T-helper 2 cell treated with Interferon-gamma antibody and Interleukin-4, amounts not matched to agents 5 μg/mL and 100 μg/mL, for 36 hours (primary cell): ENCODE measurements at regions not wholly inside any gene's neighbourhood (a gene's known extent, or its start where the extent isn't known, plus 50 kb on each side); places are given as distances from the start of the nearest gene placed in this dataset.

ENCODE experiments used
- DNase-seq: peaks from one replicate; pipeline ENCODE4 v3.0.0; 2021; ENCODE audit warnings: low spot score
- H3K27ac Mint-ChIP-seq: one replicate; pipeline ENCODE4 v1.8.0; 2021; ENCODE audit warnings: mild to moderate bottlenecking, mixed read lengths
- H3K27me3 Mint-ChIP-seq: one replicate; pipeline ENCODE4 v1.8.0; 2021; ENCODE audit warnings: low read depth, mixed read lengths
- H3K36me3 Mint-ChIP-seq: one replicate; pipeline ENCODE4 v1.8.0; 2021; ENCODE audit warnings: low read depth, mixed read lengths
- H3K4me1 Mint-ChIP-seq: one replicate; pipeline ENCODE4 v1.8.0; 2021; ENCODE audit warnings: low read depth, mixed read lengths
- H3K4me3 Mint-ChIP-seq: one replicate; pipeline ENCODE4 v1.8.0; 2022; ENCODE audit warnings: mild to moderate bottlenecking, moderate library complexity, mixed read lengths
- H3K9me3 Mint-ChIP-seq: one replicate; pipeline ENCODE4 v1.8.0; 2021; ENCODE audit warnings: mixed read lengths

- no peak overlapping the region for H3K27ac Mint-ChIP-seq
- no peaks in the 10 kb centered on the region for H3K9me3 Mint-ChIP-seq
- no peak overlapping the region for H3K4me3 Mint-ChIP-seq
- peak; percentile 7 for DNase-seq
- peaks cover 16% of the 10 kb centered on the region for H3K4me1 Mint-ChIP-seq
- H3K27me3 Mint-ChIP-seq: peaks cover 30% of the 10 kb centered on the region
- no peaks in the 10 kb centered on the region for H3K36me3 Mint-ChIP-seq
Measured at GRCh38 chr5:86917117-86917579, 299.4 kb downstream of the COX7C start.

GRCh38 chr5:86918246-86918645 lies 300.5 kb downstream of the COX7C start:
- H3K9me3 Mint-ChIP-seq: no peaks in the 10 kb centered on the region
- H3K4me3 Mint-ChIP-seq: no peak overlapping the region
- DNase-seq: peak; percentile 22
- H3K27ac Mint-ChIP-seq: no peak overlapping the region
- H3K4me1 Mint-ChIP-seq: peaks cover 16% of the 10 kb centered on the region
- no peaks in the 10 kb centered on the region for H3K36me3 Mint-ChIP-seq
- H3K27me3 Mint-ChIP-seq: peaks cover 28% of the 10 kb centered on the region

- Mint-ChIP-seq H3K9me3 (no peaks in the 10 kb centered on the region), H3K27me3 (peaks cover 46% of the 10 kb centered on the region), H3K4me1 (no peaks in the 10 kb centered on the region), H3K27ac (no peak overlapping the region), H3K4me3 (no peak overlapping the region), H3K36me3 (no peaks in the 10 kb centered on the region)
- no peak for DNase-seq
Measured at GRCh38 chr5:86926033-86926432, 308.3 kb downstream of the COX7C start.

- Mint-ChIP-seq H3K27ac (no peak overlapping the region), H3K9me3 (no peaks in the 10 kb centered on the region), H3K27me3 (peaks cover 41% of the 10 kb centered on the region), H3K4me3 (no peak overlapping the region), H3K36me3 (no peaks in the 10 kb centered on the region), H3K4me1 (no peaks in the 10 kb centered on the region)
- DNase-seq: no peak
Measured at GRCh38 chr5:86929123-86929766, 311.5 kb downstream of the COX7C start.

- H3K9me3 Mint-ChIP-seq: no peaks in the 10 kb centered on the region
- H3K27ac Mint-ChIP-seq: no peak overlapping the region
- peaks cover 16% of the 10 kb centered on the region for H3K27me3 Mint-ChIP-seq
- H3K36me3 Mint-ChIP-seq: no peaks in the 10 kb centered on the region
- no peak overlapping the region for H3K4me3 Mint-ChIP-seq
- no peaks in the 10 kb centered on the region for H3K4me1 Mint-ChIP-seq
- no peak for DNase-seq
Measured at GRCh38 chr5:86951761-86952160, 315.9 kb upstream of the RASA1 start.

- Mint-ChIP-seq H3K4me3 (no peak overlapping the region), H3K4me1 (no peaks in the 10 kb centered on the region), H3K36me3 (no peaks in the 10 kb centered on the region), H3K27ac (no peak overlapping the region), H3K9me3 (no peaks in the 10 kb centered on the region), H3K27me3 (peaks cover 26% of the 10 kb centered on the region)
- DNase-seq: no peak
Measured at GRCh38 chr5:86964889-86965288, 302.8 kb upstream of the RASA1 start.

- DNase-seq: no peak
- Mint-ChIP-seq H3K4me3 (no peak overlapping the region), H3K36me3 (no peaks in the 10 kb centered on the region), H3K9me3 (no peaks in the 10 kb centered on the region), H3K27ac (no peak overlapping the region), H3K27me3 (peaks cover 42% of the 10 kb centered on the region), H3K4me1 (peaks cover 4% of the 10 kb centered on the region)
Measured at GRCh38 chr5:86968301-86968753, 299.4 kb upstream of the RASA1 start.

GRCh38 chr5:86970361-86970760 lies 297.3 kb upstream of the RASA1 start:
- DNase-seq: no peak
- Mint-ChIP-seq H3K27me3 (peaks cover 48% of the 10 kb centered on the region), H3K36me3 (no peaks in the 10 kb centered on the region), H3K9me3 (no peaks in the 10 kb centered on the region), H3K4me1 (peaks cover 4% of the 10 kb centered on the region), H3K27ac (no peak overlapping the region), H3K4me3 (no peak overlapping the region)

- H3K9me3 Mint-ChIP-seq: no peaks in the 10 kb centered on the region
- H3K27ac Mint-ChIP-seq: no peak overlapping the region
- peaks cover 48% of the 10 kb centered on the region for H3K27me3 Mint-ChIP-seq
- no peaks in the 10 kb centered on the region for H3K36me3 Mint-ChIP-seq
- DNase-seq: no peak
- peaks cover 4% of the 10 kb centered on the region for H3K4me1 Mint-ChIP-seq
- no peak overlapping the region for H3K4me3 Mint-ChIP-seq
Measured at GRCh38 chr5:86971034-86971571, 296.6 kb upstream of the RASA1 start.

GRCh38 chr5:86974955-86975354 lies 292.7 kb upstream of the RASA1 start:
- no peak for DNase-seq
- Mint-ChIP-seq H3K27me3 (peaks cover 35% of the 10 kb centered on the region), H3K9me3 (no peaks in the 10 kb centered on the region), H3K27ac (no peak overlapping the region), H3K4me3 (no peak overlapping the region), H3K4me1 (peaks cover 4% of the 10 kb centered on the region), H3K36me3 (no peaks in the 10 kb centered on the region)

- no peaks in the 10 kb centered on the region for H3K36me3 Mint-ChIP-seq
- no peak overlapping the region for H3K4me3 Mint-ChIP-seq
- no peaks in the 10 kb centered on the region for H3K4me1 Mint-ChIP-seq
- H3K27ac Mint-ChIP-seq: no peak overlapping the region
- no peaks in the 10 kb centered on the region for H3K9me3 Mint-ChIP-seq
- DNase-seq: no peak
- peaks cover 35% of the 10 kb centered on the region for H3K27me3 Mint-ChIP-seq
Measured at GRCh38 chr5:86977190-86977589, 290.5 kb upstream of the RASA1 start.

- peaks cover 33% of the 10 kb centered on the region for H3K27me3 Mint-ChIP-seq
- no peaks in the 10 kb centered on the region for H3K4me1 Mint-ChIP-seq
- DNase-seq: no peak
- no peaks in the 10 kb centered on the region for H3K9me3 Mint-ChIP-seq
- no peaks in the 10 kb centered on the region for H3K36me3 Mint-ChIP-seq
- H3K27ac Mint-ChIP-seq: no peak overlapping the region
- H3K4me3 Mint-ChIP-seq: no peak overlapping the region
Measured at GRCh38 chr5:86977808-86978207, 289.9 kb upstream of the RASA1 start.

GRCh38 chr5:86979811-86980411 lies 287.8 kb upstream of the RASA1 start:
- H3K4me1 Mint-ChIP-seq: no peaks in the 10 kb centered on the region

GRCh38 chr5:86981898-86982297 lies 285.8 kb upstream of the RASA1 start:
- no peaks in the 10 kb centered on the region for H3K36me3 Mint-ChIP-seq
- DNase-seq: no peak
- peaks cover 26% of the 10 kb centered on the region for H3K27me3 Mint-ChIP-seq
- no peaks in the 10 kb centered on the region for H3K9me3 Mint-ChIP-seq
- H3K4me3 Mint-ChIP-seq: no peak overlapping the region
- no peaks in the 10 kb centered on the region for H3K4me1 Mint-ChIP-seq
- H3K27ac Mint-ChIP-seq: no peak overlapping the region

More at GRCh38 chr5:86979811-86980411, 287.8 kb upstream of the RASA1 start:
- no peak for DNase-seq
- H3K36me3 Mint-ChIP-seq: no peaks in the 10 kb centered on the region
- peaks cover 32% of the 10 kb centered on the region for H3K27me3 Mint-ChIP-seq
- no peaks in the 10 kb centered on the region for H3K9me3 Mint-ChIP-seq
- H3K27ac Mint-ChIP-seq: no peak overlapping the region
- H3K4me3 Mint-ChIP-seq: no peak overlapping the region
